GM21529 (cell line): ENCODE measurements at regions not wholly inside any gene's neighbourhood (a gene's known extent, or its start where the extent isn't known, plus 50 kb on each side); places are given as distances from the start of the nearest gene placed in this dataset.

Experiments
- ATAC-seq: cut with Tn5 transposase; IDR thresholded peaks from one replicate; pipeline ENCODE4 v1.9.1; 2021; ENCODE audit not compliant: unreplicated experiment

DNA sequence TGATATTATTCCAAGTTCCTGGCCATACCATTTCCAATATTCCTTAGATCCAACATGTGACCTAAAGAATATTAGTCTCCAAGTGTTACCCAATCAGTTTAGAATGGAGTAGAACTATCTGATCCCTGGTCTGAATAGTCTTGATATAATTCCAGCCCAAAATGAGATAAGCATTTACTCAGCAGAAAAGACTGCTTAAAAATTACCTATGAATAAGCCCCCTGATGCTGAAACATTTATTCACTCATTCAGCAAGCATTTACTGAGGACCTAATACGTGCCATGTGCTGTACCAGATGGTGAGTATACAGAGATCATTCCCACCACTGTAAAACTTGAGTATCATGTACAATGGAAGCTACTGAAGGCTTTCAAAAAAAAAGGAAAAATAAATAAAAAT lies 157.0 kb downstream of the FAM114A2 start:
- no peak for ATAC-seq

DNA sequence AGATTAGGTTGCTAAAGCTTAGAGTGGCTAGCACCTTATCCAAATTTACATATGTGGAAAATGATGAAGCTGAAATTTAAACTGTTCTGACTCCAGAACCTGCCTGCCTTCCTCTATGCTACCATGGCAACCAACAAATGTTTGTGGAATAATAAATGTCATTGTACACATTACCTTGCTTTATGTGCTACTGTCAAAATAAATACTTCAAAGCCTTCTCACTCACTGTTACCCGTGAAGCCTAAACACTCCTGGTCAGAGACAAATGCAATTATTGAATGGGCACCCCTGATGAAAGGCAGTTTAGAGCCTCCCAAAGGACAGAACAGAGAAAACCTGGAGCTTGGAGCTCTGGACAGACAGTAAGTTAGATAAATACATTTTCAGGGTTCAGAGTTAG lies 158.6 kb downstream of the FAM114A2 start:
- no peak for ATAC-seq

- no peak for ATAC-seq
Measured at GRCh38 chr5:153879596-153879995, 159.1 kb downstream of the FAM114A2 start.

DNA sequence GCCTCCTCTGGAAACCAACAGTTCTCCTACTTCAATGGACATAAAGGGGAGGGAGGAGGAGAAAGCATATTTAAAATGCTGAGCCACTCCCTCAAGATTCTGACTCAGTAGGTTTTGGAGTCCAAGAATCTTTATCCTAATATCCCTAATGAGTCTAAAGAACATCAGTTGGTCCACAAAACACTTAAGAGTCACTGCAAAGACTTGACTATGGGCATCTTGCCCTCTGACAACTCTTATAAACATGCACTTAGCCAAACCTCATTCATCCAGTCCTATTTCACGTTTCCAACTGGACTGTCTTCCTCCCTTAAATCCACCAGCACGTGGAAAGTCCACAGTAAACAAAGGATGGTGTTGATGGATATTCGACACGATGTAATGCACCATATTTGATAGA lies 172.5 kb downstream of the FAM114A2 start:
- ATAC-seq: no peak

DNA sequence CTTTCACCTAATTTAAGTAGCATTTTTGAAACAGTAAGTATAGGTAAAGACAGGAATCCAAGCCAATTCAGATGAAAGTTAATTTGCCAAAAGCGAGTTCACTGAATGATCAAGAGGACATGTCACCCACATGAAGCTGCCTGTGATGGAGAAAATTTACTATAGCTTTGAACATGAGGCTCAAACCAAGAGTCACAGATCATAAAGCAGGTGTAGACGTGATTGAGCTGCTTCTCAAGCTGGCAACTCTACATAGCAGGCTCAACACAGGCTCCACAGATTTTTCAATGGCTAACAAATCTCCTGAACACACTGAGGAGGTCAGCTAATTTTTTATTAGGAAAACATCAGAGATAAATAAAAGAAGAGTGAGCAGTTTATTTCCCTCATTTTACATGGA lies 173.7 kb downstream of the FAM114A2 start:
- no peak for ATAC-seq

GRCh38 chr5:153863951-153864350 lies 174.8 kb downstream of the FAM114A2 start:
- ATAC-seq: no peak
